SH-SY5Y (cell line): ENCODE measurements at regions not wholly inside any gene's neighbourhood (a gene's known extent, or its start where the extent isn't known, plus 50 kb on each side); places are given as distances from the start of the nearest gene placed in this dataset.
A peak's percentile ranks its signal among the peaks of the same experiment; 100 is the strongest.

Experiments used
- GATA2 ChIP-seq: IDR thresholded peaks from 2 replicates; pipeline ENCODE4 v1.6.1; 2011; ENCODE audit warnings: mild to moderate bottlenecking, low read depth, low read length
- GATA3 ChIP-seq: IDR thresholded peaks from 2 replicates; pipeline ENCODE4 v1.6.1; 2011; ENCODE audit warnings: low read depth, mild to moderate bottlenecking, low read length, moderate library complexity

DNA sequence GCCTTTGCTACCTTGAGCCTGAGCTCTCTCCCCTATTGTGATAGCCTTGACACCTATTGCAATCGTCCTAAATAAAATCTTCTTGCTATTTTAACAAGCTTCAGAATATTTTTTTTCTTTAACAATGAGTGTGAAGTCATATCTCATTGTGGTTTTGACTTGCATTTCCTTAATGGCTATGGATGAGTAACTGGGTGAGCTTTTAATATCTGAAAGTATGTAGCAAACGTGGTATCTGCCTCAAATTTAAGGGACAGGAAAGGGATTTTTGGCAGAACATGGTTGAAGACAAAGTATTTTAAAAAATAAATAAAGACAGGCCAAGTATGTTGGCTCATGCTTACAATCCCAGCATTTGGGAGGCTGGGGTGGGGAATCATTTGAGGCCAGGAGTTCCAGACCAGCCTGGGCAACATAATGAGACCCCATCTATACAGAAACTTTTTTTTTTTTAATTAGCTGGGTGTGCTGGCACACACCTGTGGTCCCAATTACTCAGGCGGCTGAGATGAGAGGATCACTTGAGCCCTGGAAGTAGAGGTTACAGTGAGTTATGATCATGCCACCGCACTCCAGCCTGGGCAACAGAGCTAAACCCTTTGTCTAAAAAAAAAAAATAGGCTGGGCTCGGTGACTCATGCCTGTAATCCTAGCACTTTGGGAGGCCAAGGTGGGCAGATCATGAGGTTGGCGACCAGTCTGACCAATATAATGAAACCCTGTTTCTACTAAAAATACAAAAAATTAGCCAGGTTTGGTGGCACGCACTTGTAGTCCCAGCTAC, 319.3 kb upstream of the NRP1 start:
- TF ChIP-seq GATA2 (no peak), GATA3 (no peak)

DNA sequence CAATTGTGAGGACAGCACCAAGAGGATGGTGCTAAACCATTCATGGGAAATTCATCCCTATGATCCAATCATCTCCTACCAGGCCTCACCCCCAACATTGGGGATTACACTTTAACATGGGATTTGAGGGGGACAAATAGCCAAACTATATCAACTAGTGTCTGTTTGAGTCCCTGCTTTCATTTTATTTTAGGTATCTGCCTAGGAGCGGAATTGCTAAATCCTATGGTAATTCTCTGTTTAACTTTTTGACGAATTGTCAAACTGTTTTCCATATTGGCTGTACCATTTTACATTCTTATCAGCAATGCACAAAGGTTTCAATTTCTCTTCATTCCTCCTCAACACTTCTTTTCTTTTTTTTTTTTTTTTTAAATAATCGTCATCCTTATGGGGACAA, 318.4 kb upstream of the NRP1 start:
- TF ChIP-seq GATA2 (no peak), GATA3 (no peak)

DNA sequence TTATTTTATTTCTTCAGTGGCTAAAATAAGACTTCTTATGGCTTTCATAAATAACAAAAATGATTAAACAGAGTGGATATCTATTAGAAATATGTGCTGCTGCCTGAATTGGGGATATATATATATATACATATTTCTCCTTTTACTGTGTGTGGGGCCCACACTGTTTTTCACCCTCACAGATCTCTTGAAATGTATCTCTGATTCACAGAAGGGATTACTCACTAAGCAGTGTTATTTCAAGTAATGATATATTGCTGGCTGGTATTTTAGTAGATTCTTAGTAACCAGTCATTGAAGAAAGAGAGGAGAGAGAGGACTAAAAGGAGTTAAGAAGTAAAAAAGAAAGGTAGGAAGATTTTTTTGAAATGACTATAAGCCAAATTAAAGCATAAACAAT, 308.6 kb upstream of the NRP1 start:
- TF ChIP-seq GATA2: no peak
- TF ChIP-seq GATA3: no peak

DNA sequence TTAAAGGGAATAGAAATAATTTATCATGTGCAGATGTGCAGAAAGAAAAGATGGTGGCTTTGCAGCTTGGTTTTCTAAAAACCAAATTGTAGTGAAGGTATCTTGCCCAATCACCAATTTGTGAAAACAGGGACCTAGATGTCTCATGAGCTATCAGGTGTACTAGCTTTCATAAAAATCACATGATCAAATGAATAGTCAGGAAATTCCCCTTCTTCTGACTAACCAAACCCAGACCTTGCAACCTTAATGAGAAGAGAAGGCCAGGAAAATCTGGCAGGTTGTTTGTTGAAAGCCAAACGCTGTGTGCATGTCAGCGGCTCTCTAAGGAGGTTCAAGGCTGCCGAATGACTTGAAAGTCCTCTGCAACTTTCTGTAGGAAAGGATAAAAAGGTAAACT, 304.4 kb upstream of the NRP1 start:
- no peak for TF ChIP-seq GATA2
- no peak for TF ChIP-seq GATA3

DNA sequence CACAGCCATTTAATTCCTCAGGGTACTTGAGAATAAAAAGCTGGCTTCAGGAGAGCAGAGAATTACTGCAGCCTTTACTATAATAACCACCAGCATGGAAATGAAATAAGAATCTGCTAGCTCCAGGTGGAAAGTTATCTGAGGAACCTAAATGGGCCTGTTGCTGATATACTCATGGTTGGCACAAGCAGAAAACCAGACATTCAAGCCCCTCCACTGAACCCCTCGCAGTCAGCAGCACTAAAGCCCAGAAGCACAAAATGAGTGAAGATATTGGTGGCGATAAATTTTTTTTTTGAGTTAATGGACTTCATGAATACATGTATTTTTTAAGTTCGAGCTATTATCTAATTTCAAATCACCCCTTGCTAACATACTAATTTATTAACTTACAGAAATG, 303.9 kb upstream of the NRP1 start:
- peak; percentile 77 for TF ChIP-seq GATA2
- peak; percentile 84 for TF ChIP-seq GATA3

DNA sequence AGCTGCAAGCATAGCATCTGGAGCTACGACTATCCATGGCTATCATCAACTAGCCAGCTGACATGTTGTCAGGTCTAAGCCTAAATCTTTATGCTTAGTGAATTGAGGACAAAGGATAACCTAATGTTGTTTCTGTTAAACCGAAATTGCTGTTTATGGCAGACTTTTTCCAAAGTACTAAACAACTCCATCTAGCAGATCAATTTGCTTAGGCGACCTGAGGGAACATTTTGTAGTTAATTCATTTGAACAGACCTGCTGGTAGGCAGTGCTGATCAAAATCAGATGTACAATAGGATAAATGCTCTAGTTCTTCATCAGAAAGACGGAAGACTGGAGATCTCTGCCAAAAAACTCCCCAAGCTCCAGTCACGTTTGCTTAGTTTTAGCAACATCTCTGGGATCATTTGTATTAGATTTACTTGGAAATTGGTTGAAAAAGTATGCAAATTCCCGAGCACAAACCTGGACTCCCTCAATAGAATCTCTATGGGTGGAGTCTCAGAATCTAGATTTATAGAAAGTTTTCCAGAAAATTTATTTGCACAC, 301.6 kb upstream of the NRP1 start:
- TF ChIP-seq GATA3: peak; percentile 65; the same call in 1 of the 2 replicates
- TF ChIP-seq GATA2: peak; percentile 67; the same call in 1 of the 2 replicates

DNA sequence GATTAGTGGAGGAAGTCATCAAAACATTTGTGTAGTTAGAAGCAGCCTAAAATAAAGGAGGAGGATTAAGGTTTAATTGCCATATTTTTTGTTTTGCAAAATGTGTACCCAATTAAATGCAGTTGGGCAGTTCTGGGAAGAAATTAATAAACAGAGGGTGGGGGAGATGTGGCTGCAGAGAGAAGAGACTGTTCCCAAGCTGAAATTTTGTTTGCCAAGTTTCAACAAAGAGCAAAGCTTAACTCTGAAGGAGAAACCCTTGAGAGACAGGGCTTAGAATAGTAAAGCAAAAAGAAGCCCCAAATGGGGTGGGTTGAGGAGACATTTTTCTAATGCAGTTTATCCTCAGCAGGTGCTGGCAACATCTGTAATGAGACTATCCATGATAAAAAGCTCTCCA, 298.0 kb upstream of the NRP1 start:
- TF ChIP-seq GATA3 (no peak), GATA2 (no peak)

DNA sequence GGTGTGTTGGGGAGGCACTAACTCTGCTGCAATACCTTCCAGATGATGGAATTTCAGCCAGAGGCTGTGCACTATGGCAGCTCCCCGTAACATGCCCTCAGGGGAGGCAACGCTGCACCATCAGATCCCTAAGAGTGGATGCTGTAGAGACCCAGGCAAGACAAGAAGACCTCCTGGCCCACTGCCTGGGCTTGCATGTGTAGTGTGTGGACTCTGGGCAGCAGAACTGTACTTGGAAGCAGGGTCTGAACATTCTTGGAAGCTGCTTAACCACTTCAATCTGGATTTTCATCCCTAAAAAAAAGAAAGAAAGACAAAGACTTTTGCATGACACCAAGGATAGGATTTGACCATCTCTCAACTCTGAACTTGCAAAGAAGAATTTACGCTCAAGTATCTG, 297.5 kb upstream of the NRP1 start:
- no peak for TF ChIP-seq GATA2
- TF ChIP-seq GATA3: no peak

DNA sequence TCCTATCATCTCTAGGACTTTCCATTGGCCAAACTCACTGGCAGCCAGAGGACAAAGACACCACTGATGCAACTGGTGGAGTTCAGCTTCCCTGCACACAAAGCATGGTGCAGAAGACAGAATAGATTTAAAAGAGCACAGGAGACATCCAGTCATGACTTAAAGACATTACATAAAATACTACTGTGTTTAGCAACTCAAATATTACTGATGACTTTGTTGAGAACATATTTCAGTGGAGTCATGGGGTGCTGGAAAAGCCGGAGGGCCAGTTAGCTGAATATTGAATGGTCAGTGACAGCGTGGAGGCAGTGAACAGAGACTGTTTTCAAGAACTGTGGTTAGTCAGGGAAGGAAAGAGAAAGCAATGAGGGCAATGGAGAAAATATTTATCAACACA, 296.3 kb upstream of the NRP1 start:
- TF ChIP-seq GATA3: no peak
- no peak for TF ChIP-seq GATA2

DNA sequence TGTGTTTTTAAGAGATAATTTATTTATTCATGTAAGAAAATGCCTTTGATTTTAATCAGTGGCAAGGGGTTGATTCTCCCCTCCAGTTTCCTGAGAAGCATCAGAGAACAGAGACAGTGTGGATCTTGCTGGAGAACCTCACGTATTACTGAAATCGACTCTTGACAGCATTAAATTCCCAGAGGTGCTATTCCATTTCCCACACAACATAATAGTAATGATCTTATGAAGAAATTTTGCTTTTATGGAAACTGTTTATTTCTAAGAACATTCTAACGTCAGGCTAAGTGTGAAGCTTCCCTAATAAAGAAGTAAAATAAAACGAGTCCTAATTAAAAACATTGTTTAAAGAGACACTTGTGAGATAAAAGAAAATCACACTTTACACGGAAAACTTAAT, 293.1 kb upstream of the NRP1 start:
- no peak for TF ChIP-seq GATA3
- no peak for TF ChIP-seq GATA2

DNA sequence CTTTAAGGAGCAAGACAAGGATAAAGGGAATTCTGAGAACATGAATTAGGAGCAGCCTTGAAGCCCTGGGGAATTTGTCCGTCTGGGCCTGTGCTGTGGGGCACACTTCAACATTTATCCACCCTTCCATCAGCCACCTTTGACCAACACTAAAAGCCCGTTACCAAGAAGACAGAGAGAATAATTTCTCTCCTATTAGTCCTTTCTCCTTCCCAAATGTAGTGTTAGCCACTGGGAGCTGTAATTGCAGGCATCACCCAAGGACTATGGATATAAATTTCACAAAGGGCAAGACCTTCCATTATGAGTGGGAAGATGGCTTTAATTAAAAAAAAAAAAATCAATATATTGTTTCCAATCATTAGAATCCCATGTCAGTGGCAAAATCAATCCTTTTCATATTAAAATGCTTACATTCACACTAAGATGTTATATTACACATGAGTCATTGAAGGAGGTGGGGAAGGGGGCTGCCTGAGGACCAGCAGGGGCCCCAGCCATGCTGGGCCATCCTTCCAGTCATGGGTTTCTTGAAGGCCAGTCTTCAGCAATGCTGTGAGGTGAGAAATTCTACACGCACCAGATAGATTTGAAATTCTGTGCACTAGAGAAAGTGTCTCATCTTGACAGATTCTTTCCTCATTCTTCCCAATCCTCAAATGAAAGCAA, 292.5 kb upstream of the NRP1 start:
- TF ChIP-seq GATA2 (no peak), GATA3 (no peak)

DNA sequence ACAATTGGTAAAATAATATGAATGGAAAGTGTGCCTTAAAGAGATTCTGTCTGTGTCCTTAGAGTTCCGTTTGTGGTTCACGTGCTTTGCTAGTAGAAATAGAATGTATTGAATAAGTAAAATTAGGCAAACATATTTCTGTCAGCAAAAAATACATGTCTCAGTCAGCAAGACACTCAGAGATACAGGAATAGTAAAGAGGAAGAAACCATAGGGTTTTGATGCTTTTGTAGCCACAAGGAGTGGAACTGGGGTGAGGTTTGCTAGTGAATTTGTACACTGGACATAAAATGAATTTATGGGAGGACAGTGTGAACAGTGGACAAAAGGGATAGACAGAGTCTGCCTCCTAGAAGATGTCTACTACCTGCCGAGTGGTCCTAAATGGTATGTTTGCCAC, 289.2 kb upstream of the NRP1 start:
- no peak for TF ChIP-seq GATA3
- no peak for TF ChIP-seq GATA2

DNA sequence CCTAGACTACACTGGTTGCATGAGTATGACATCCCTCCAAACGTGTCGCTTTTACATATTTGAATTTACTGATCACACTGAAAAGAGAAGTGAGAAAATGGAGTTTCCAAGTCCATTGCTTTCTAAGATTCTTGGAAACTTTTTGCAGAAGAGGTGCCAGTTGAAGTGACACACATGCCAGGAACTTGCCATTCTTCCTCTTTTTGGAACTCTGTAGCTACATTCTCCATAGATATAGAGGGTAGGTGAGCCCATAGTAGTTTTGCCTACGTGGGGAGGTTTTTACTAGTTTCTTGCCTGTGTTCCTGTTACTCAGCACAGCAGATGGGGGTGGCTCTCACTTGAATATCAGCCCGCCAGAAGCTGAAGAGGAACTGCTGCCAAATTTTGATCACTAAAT, 286.6 kb upstream of the NRP1 start:
- TF ChIP-seq GATA3 (no peak), GATA2 (no peak)

DNA sequence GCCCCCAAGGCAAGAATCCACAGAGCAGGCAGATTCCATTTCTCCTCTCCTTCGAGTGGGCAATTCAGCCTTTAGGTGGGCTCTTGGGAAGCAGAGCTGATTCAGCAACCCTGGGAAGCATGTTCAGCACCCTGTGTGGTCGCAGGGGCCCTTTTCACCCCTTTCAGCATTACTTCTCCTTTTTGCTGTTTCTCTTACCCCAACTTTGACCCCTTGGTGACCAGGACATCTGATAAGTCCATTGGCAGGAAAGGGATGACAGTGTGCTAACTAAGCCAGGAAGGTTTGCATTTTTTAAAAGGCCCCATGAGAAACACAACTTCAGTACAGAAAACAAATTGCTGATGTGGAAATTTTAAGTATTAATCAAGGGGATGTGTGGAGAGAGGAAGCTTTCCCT, 283.7 kb upstream of the NRP1 start:
- TF ChIP-seq GATA2: no peak
- no peak for TF ChIP-seq GATA3
